SU-DHL-6 (cell line): ENCODE measurements at regions not wholly inside any gene's neighbourhood (a gene's known extent, or its start where the extent isn't known, plus 50 kb on each side); places are given as distances from the start of the nearest gene placed in this dataset.

ENCODE experiments used
- H2AFZ ChIP-seq: fragments of 200-600 bp; sonication (generic); 2 replicates; pipeline ENCODE4 v1.6.1; 2014; ENCODE audit warnings: low read depth, mild to moderate bottlenecking, moderate library complexity, mixed read lengths, antibody characterized with exemption, low read length; ENCODE audit not compliant: severe bottlenecking
- H3F3A ChIP-seq: fragments of 200-600 bp; shearing (Covaris generic); 2 replicates; pipeline ENCODE4 v1.6.0; 2016; ENCODE audit warnings: antibody characterized with exemption, mild to moderate bottlenecking; ENCODE audit not compliant: insufficient read depth
- H3K27ac ChIP-seq: fragments of 200-600 bp; sonication (generic); 2 replicates; pipeline ENCODE4 v1.5.1; 2016; ENCODE audit warnings: low read depth, mild to moderate bottlenecking, low read length, moderate library complexity, mixed read lengths
- H3K27me3 ChIP-seq: fragments of 200-600 bp; sonication (generic), shearing (Covaris generic); 2 replicates; pipeline ENCODE4 v1.6.0; 2014; ENCODE audit warnings: mild to moderate bottlenecking, low read length
- H3K36me3 ChIP-seq: fragments of 200-600 bp; sonication (generic); 2 replicates; pipeline ENCODE4 v1.6.1; 2014; ENCODE audit warnings: mild to moderate bottlenecking, low read length, mixed read lengths
- H3K4me2 ChIP-seq: fragments of 300-600, 200-600 bp; shearing (Covaris generic), sonication (generic); 2 replicates; pipeline ENCODE4 v1.6.0; 2014; ENCODE audit warnings: low read length, low read depth, mild to moderate bottlenecking; ENCODE audit not compliant: poor library complexity, severe bottlenecking
- H3K4me3 ChIP-seq: fragments of 200-600 bp; sonication (generic); 2 replicates; pipeline ENCODE4 v1.5.1; 2014; ENCODE audit warnings: antibody characterized with exemption, low read length, mild to moderate bottlenecking, mixed read lengths; ENCODE audit not compliant: insufficient read depth, poor library complexity, severe bottlenecking
- H3K79me2 ChIP-seq: fragments of 200-600 bp; sonication (generic); 2 replicates; pipeline ENCODE4 v1.6.1; 2014; ENCODE audit warnings: mild to moderate bottlenecking, low read length, moderate library complexity; ENCODE audit not compliant: insufficient read depth
- H3K9ac ChIP-seq: fragments of 200-600 bp; sonication (generic); 2 replicates; pipeline ENCODE4 v1.7.0; 2014; ENCODE audit warnings: mild to moderate bottlenecking, low read length
- H3K9me2 ChIP-seq: fragments of 200-600 bp; sonication (generic); replicated peaks from 2 replicates; pipeline ENCODE4 v1.6.1; 2014; ENCODE audit warnings: low read length; ENCODE audit not compliant: insufficient read depth
- H3K9me3 ChIP-seq: fragments of 200-600 bp; sonication (generic); 2 replicates; pipeline ENCODE4 v1.6.1; 2014; ENCODE audit warnings: low read length, mixed read lengths; ENCODE audit not compliant: insufficient read depth
- H4K20me1 ChIP-seq: fragments of 200-600 bp; sonication (generic); 2 replicates; pipeline ENCODE4 v1.6.1; 2014; ENCODE audit warnings: low read depth, mild to moderate bottlenecking, antibody characterized with exemption, low read length, moderate library complexity, mixed read lengths
- CTCF ChIP-seq: fragments of 200-600 bp; sonication (generic); IDR thresholded peaks from one replicate; pipeline ENCODE4 v1.5.1; 2017; ENCODE audit warnings: antibody characterized with exemption, mild to moderate bottlenecking, low read length, moderate library complexity; ENCODE audit not compliant: insufficient read depth, poor library complexity, severe bottlenecking
- EZH2phosphoT487 ChIP-seq: fragments of 200-600 bp; sonication (generic), shearing (Covaris generic); conservative IDR thresholded peaks from 2 replicates; pipeline ENCODE4 v1.6.1; 2018; ENCODE audit warnings: mild to moderate bottlenecking, antibody characterized with exemption, low read length, moderate library complexity, mixed read lengths

- H3K36me3 ChIP-seq, result no peaks in the 10 kb centered on the region
- H3K9ac ChIP-seq, result no peak overlapping the region
- no peaks in the 10 kb centered on the region for H3F3A ChIP-seq
- no peaks in the 10 kb centered on the region for H3K79me2 ChIP-seq
- H3K27ac ChIP-seq, result no peak overlapping the region
- H4K20me1 ChIP-seq, result no peaks in the 10 kb centered on the region
- H3K4me2 ChIP-seq, result no peak overlapping the region
- no peaks in the 10 kb centered on the region for H3K27me3 ChIP-seq
- H3K9me2 ChIP-seq, result no peaks in the 10 kb centered on the region
- no peak for TF ChIP-seq CTCF
- TF ChIP-seq EZH2phosphoT487, result no peak
- H3K9me3 ChIP-seq, result no peaks in the 10 kb centered on the region
- H2AFZ ChIP-seq, result no peak overlapping the region
- no peak overlapping the region for H3K4me3 ChIP-seq
Observed at GRCh38 chr18:10062302-10063300, 148.8 kb downstream of the VAPA start.

- Histone ChIP-seq H3K27me3 (no peaks in the 10 kb centered on the region), H3K36me3 (no peaks in the 10 kb centered on the region), H3K79me2 (no peaks in the 10 kb centered on the region), H3K4me2 (no peak overlapping the region), H3K4me3 (no peak overlapping the region), H2AFZ (no peak overlapping the region), H3K27ac (no peak overlapping the region), H3K9me3 (no peaks in the 10 kb centered on the region), H3F3A (no peaks in the 10 kb centered on the region), H3K9ac (no peak overlapping the region), H3K9me2 (no peaks in the 10 kb centered on the region), H4K20me1 (no peaks in the 10 kb centered on the region)
- TF ChIP-seq EZH2phosphoT487, result no peak
- TF ChIP-seq CTCF, result no peak
Observed at GRCh38 chr18:10063489-10063888, 149.7 kb downstream of the VAPA start.

- no peak overlapping the region for H3K4me2 ChIP-seq
- H3K4me3 ChIP-seq, result no peak overlapping the region
- H4K20me1 ChIP-seq, result no peaks in the 10 kb centered on the region
- H3K36me3 ChIP-seq, result no peaks in the 10 kb centered on the region
- TF ChIP-seq EZH2phosphoT487 (no peak), CTCF (no peak)
- H3K79me2 ChIP-seq, result no peaks in the 10 kb centered on the region
- no peak overlapping the region for H2AFZ ChIP-seq
- H3K9me3 ChIP-seq, result no peaks in the 10 kb centered on the region
- H3K27me3 ChIP-seq, result no peaks in the 10 kb centered on the region
- no peak overlapping the region for H3K27ac ChIP-seq
- no peak overlapping the region for H3K9ac ChIP-seq
- no peaks in the 10 kb centered on the region for H3K9me2 ChIP-seq
- no peaks in the 10 kb centered on the region for H3F3A ChIP-seq
Observed at GRCh38 chr18:10064267-10064666, 150.5 kb downstream of the VAPA start.
